GM18868 (cell line): ENCODE measurements at regions not wholly inside any gene's neighbourhood (a gene's known extent, or its start where the extent isn't known, plus 50 kb on each side); places are given as distances from the start of the nearest gene placed in this dataset.

Experiments
- ATAC-seq: cut with Tn5 transposase; IDR thresholded peaks from one replicate; pipeline ENCODE4 v1.9.1; 2021; ENCODE audit warnings: mild to moderate bottlenecking, moderate library complexity; ENCODE audit not compliant: unreplicated experiment

DNA sequence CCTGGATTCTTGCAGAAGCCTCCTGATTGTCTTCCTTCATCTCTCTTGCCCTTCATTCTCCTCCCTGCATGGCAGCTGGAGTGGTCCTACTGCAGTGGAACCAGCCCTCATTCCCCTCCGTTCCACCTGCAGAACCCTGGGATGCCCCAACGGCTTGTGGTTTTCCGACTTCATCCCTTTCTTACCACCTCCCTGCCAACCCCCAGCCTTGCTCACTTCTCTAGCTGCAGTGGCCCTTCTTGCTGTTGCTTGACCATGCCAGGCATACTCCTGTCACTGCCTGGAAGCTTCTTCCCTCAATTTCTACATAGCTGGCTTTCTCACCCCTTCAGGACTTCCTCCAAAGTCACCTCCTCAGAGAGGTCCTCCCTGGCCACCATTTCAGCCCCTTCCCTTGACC lies 123.3 kb downstream of the BEGAIN start:
- no peak for ATAC-seq

GRCh38 chr14:100466111-100466856 lies 120.9 kb downstream of the BEGAIN start:
- ATAC-seq: no peak

DNA sequence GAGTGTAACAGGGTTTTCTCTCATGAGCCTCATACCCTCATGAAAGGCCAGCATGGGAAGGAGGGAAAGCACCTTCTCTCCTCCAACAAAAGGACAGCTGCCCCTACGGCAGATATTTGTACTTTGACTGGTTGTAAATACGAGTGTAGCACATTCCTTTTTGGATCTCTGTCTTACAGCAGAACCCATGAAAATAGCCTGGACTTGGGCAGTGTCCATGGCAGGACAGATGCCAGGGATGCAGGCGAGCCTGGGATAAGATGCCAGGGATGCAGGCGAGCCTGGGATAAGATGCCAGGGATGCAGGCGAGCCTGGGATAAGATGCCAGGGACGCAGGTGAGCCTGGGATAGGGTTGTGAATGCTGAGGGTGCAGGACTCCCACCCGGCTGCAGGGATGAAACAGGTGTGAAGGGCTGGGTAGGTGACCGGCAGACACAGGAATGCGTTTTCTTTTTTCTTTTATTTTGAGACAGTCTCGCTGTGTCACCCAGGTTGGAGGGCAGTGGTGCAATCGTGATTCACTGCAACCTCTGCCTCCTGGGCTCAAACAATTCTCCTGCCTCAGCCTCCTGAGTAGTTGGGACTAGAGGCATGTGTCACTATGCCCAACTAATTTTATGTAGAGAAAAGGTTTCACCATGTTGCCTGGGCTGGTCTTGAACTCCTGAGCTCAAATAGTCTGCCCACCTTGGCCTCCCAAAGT lies 120.0 kb downstream of the BEGAIN start:
- ATAC-seq: no peak

- ATAC-seq: no peak
These were observed 119.3 kb downstream of the BEGAIN start for GRCh38 chr14:100467939-100468338.

- ATAC-seq: no peak
These were observed 118.7 kb downstream of the BEGAIN start for GRCh38 chr14:100468557-100468956.

GRCh38 chr14:100469632-100470522 lies 117.3 kb downstream of the BEGAIN start:
- ATAC-seq: no peak

- no peak for ATAC-seq
These were observed 116.7 kb downstream of the BEGAIN start for GRCh38 chr14:100470523-100470897.

- no peak for ATAC-seq
These were observed 115.7 kb downstream of the BEGAIN start for GRCh38 chr14:100471441-100472093.

DNA sequence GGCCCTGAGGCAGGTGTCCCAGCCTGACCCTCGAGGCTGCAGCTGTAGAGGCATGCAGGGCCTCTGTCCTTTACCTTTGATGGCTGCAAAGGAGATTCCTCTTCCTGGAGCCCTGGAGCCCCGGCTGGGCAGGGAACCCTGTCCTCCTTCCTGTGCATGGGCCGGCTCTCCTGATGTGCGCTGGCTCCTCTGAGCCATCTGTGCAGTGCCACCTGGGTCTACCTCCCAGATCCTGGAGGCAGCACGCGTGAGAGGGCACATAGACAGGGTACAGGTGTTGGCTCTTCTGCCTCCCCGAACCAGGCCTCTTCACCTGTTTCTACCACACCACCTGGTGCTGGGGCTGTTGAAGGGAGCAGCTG lies 115.1 kb downstream of the BEGAIN start:
- ATAC-seq: no peak

DNA sequence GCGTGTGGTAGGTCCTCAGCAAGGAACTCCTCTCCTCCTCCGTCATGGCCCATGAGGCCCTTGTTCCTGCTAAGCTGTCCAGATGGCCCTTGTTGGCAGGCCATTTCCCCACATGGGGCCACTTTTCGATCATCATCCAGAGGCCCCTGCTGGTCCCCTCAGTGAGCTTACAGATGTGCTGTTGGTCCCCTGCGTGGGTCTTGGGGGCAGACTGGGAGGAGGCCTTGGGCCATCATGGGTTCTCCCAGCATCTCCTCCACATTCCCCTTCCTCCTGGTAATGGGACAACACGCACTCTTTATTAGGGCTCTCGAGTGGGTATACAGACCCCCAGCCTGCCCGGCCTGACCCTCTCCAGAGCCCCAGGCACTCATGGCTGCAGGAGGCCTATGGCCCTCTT lies 114.7 kb downstream of the BEGAIN start:
- ATAC-seq: no peak

DNA sequence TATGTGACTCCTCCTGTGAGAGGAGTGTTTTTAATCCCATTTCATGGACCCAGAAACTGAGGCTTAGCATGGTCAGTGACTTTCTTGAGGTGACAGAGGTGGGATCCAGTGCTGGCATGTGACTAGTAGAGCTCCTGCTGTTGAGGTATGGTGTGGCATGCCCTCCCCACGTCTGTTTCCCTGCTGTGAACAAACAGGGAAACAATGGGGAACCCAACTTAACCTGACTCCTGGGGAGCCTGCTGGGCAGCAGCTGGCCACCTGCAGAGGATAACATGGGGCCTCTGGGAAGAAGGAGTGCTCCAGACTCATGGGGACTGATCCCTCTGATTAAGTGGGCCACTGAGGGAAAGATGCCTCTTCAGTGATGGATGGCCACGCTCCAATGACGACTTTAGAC lies 114.0 kb downstream of the BEGAIN start:
- no peak for ATAC-seq

DNA sequence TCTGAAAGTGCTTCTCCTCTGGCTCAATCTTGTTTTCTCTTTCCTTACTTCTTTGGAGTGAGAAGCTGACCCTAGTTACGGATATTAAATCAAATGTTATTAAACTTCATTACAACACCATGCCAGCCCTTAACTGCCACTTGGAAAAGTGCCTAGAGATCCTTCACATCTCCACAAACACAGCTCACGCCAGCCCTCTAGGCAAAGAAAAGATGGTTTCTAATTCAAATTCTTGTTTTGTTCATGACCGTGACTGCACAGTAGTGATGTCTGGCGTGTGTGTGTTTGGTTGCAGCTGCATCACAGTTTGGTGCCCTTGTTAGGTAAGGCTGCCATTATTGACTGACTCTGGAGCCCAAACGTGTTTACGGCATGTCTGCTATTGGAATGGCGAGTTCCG lies 113.0 kb downstream of the BEGAIN start:
- no peak for ATAC-seq

GRCh38 chr14:100475268-100475667 lies 111.9 kb downstream of the BEGAIN start:
- no peak for ATAC-seq

DNA sequence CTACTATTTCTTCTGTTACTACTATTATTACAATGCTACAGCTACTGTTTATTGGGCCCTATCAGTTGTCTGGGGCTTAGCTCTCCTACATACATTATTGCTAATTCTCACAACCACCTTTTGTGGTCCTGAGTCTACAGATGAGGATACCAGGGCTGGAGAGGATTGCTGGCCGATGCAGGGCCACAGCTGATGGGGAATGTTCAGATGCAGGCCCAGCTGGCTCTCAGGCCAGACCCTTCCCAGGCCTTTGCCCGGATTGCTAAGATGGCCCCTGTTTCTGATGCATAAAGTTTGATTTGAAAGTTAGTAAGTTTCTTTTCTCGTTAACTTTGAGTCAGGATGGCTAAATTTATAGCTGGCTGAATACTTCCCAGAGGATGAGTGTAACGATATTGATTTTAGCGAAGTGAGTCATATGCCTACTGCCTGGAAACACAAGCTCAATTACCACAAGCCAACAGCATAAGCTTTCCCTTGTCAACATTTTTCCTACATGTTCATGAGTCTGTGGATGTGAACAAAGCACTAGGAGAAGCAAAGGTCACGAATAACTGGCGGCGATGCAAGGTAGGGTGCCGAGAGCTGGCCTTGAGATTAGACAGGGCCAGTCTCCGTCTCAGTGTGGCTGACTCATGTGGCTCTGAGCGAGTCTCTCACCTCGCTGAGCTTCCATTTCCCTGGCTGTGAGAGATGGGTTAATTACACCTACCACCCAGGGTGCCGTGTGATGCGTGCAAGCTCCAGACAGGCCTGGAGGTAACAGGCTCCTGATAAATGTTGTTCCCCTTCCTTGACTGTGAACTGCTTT lies 111.0 kb downstream of the BEGAIN start:
- ATAC-seq: no peak

GRCh38 chr14:100484531-100485267 lies 102.5 kb downstream of the BEGAIN start:
- ATAC-seq: no peak

- ATAC-seq: peak; percentile 87
These were observed 101.0 kb downstream of the BEGAIN start for GRCh38 chr14:100486025-100486828.
